ENCODE measurements at regions not wholly inside any gene's neighbourhood (a gene's known extent, or its start where the extent isn't known, plus 50 kb on each side); places are given as distances from the start of the nearest gene placed in this dataset.

- no peaks in the 10 kb centered on the region for H4K20me1 ChIP-seq (ENCODE audit: insufficient read depth)
- ChIA-PET RAD21 (ENCODE audit: low non-redundant PET in 1 of 2, low total read pairs in 2 of 2, uncharacterized antibody in 2 of 2, unreplicated experiment in 2 of 2) (no interaction called here), POLR2A (no interaction called here), CTCF (no interaction called here)
- no peaks in the 10 kb centered on the region for H3K27me3 ChIP-seq (ENCODE audit: insufficient read depth, low read length)
- H3K4me1 ChIP-seq (ENCODE audit: control insufficient read depth in 1 of 2, insufficient read depth in 2 of 2, low read length in 2 of 2): no peaks in the 10 kb centered on the region
- BruUV-seq (replicated peaks): no TSS peak
- H2AFZ ChIP-seq (ENCODE audit: low read depth, low read length, poor library complexity, severe bottlenecking): no peak overlapping the region
- no peaks in the 10 kb centered on the region for H3K9me2 ChIP-seq (ENCODE audit: insufficient read depth)
- no peak overlapping the region for H3K4me3 ChIP-seq (replicated peaks in 1 of 2; ENCODE audit: low read depth in 1 of 2, low read length in 2 of 2)
- no peaks in the 10 kb centered on the region for H3K9me3 ChIP-seq (ENCODE audit: control insufficient read depth in 1 of 2, insufficient read depth in 1 of 2, low read depth in 1 of 2, low read length in 2 of 2)
- H3K36me3 ChIP-seq (ENCODE audit: control insufficient read depth in 1 of 2, insufficient read depth in 2 of 2, low read length in 2 of 2): no peaks in the 10 kb centered on the region
- no peaks in the 10 kb centered on the region for H3K79me2 ChIP-seq (ENCODE audit: insufficient read depth, low read length)
- H3K9ac ChIP-seq (ENCODE audit: low read length): no peak overlapping the region
- intact Hi-C loops (cut with micrococcal nuclease): no loop called here
- no peak for DNase-seq (ENCODE audit: low read depth, low spot score)
- no peak for TF ChIP-seq REST (IDR thresholded peaks at IDR 0.05; ENCODE audit: low read depth)
- no peak for TF ChIP-seq TCF7L2 (IDR thresholded peaks at IDR 0.05; ENCODE audit: borderline replicate concordance, extremely low read depth, insufficient read depth, insufficient read length)
- TF ChIP-seq ZFX (IDR thresholded peaks at IDR 0.05): no peak
- TF ChIP-seq ELF1 (IDR thresholded peaks at IDR 0.05; ENCODE audit: borderline replicate concordance, low read depth): no peak
- no peak for TF ChIP-seq SP1 (IDR thresholded peaks at IDR 0.05; ENCODE audit: low read depth)
- no peak for TF ChIP-seq POLR2AphosphoS5 (IDR thresholded peaks at IDR 0.05; ENCODE audit: low read depth, low read length)
- no peak for TF ChIP-seq SIN3A (IDR thresholded peaks at IDR 0.05; ENCODE audit: low read depth)
- no peak for TF ChIP-seq CBX3 (IDR thresholded peaks at IDR 0.05; ENCODE audit: low read depth)
- TF ChIP-seq EZH2phosphoT487 (IDR thresholded peaks at IDR 0.05; ENCODE audit: borderline replicate concordance): no peak
- TF ChIP-seq CEBPB (IDR thresholded peaks at IDR 0.05; ENCODE audit: low read depth): no peak
- TF ChIP-seq RAD21 (IDR thresholded peaks at IDR 0.05; ENCODE audit: low read depth): no peak
- no peak for TF ChIP-seq ZBTB33 (IDR thresholded peaks at IDR 0.05; ENCODE audit: extremely low read depth, insufficient replicate concordance, low read length)
- no peak for TF ChIP-seq ATF3 (IDR thresholded peaks at IDR 0.05)
- TF ChIP-seq FOSL1 (IDR thresholded peaks at IDR 0.05; ENCODE audit: low read depth): no peak
- TF ChIP-seq EGR1 (IDR thresholded peaks at IDR 0.05; ENCODE audit: low read depth): no peak
- TF ChIP-seq ZNF274 (IDR thresholded peaks at IDR 0.05; ENCODE audit: low read depth, low read length): no peak
- TF ChIP-seq EZH2 (IDR thresholded peaks at IDR 0.05): no peak
- TF ChIP-seq SRF (IDR thresholded peaks at IDR 0.05; ENCODE audit: low read depth): no peak
- H3K27ac ChIP-seq (ENCODE audit: low read depth, low read length): no peak overlapping the region
- H3K4me2 ChIP-seq (ENCODE audit: low read length): no peak overlapping the region
- no peak for ATAC-seq
Observed at GRCh38 chr7:86058649-86059048, 585.1 kb upstream of the GRM3 start.
